ENCODE measurements at regions not wholly inside any gene's neighbourhood (a gene's known extent, or its start where the extent isn't known, plus 50 kb on each side); places are given as distances from the start of the nearest gene placed in this dataset.

DNA sequence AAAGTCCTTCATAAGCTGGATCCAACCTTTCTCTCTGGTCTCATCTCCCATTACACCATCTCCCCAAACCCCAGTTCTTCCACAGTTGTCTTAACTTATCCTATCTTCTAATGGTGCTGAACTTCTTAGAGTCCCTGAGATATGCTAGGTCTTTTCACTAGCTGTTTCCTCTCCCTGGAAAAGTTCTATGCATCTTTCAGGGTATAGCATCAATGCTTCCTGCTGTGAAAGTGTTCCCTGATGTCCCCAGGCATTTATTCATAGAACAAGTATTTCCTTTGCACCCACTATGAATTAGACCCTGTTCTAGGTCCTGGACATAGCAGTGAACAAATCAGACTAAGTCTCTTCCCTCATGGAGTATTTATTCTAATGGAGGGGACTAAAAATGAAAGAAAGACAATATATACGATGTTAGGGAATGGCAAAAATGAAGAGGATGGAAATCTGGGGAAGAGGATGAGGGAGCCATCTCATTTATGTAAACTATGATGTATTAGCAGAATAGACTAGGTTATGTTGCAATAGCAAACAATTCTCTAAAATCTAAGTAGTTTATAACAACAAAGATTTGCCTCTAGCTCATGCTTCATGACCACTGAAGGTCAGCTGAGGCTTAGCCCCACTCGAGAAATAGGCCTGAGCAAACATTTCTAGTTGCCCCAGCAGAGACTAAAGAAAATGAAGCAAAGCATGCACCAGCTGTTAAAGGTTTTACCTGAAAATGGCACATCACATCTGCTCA, 120.0 kb downstream of the CYSLTR2 start:
- Histone ChIP-seq H3K36me3 (no peaks in the 10 kb centered on the region), H3K27ac (no peak overlapping the region), H3K9me3 (peaks cover 0 to 7% (median 0%) of the 10 kb centered on the region in 11 donors), H3K4me3 (no peak overlapping the region), H3K27me3 (no peaks in the 10 kb centered on the region), H3K4me1 (peaks cover 0 to 9% (median 0%) of the 10 kb centered on the region in 9 donors)
- ATAC-seq (no peak), DNase-seq (no peak)
- WGBS, 2 donors: 85 to 86% methylated on average over 2 of the region's 2 CpGs
- TF ChIP-seq, protein P1, sequence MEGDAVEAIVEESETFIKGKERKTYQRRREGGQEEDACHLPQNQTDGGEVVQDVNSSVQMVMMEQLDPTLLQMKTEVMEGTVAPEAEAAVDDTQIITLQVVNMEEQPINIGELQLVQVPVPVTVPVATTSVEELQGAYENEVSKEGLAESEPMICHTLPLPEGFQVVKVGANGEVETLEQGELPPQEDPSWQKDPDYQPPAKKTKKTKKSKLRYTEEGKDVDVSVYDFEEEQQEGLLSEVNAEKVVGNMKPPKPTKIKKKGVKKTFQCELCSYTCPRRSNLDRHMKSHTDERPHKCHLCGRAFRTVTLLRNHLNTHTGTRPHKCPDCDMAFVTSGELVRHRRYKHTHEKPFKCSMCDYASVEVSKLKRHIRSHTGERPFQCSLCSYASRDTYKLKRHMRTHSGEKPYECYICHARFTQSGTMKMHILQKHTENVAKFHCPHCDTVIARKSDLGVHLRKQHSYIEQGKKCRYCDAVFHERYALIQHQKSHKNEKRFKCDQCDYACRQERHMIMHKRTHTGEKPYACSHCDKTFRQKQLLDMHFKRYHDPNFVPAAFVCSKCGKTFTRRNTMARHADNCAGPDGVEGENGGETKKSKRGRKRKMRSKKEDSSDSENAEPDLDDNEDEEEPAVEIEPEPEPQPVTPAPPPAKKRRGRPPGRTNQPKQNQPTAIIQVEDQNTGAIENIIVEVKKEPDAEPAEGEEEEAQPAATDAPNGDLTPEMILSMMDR (IDR thresholded peaks at IDR 0.05): no peak
- intact Hi-C loops (cut with DNase I): loop anchor here in 4 of 10 donors (5.0 to 10.0 kb wide), 4 partner anchors 321 to 449 kb away; no protein-coding TSS in a partner anchor

DNA sequence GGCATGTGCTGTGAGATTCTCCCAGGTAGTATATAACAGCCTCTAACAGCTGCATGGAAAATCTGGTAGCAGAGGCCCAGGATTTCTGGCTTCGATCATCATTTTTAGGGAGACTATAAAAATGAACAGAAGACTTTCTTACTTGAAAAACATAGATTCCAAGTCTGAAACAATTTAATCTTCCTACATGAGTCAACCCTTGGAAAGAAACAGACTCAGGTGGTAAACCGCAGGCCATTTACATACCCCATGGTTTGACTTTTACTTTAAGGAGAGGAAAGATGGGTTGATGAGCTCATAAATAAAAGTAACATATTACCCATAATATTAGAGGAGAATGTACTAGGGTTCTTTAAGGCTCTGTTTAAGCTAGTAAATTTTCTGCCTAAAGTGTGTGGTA, 121.6 kb downstream of the CYSLTR2 start:
- intact Hi-C loops (cut with DNase I): loop anchor here in 3 of 10 donors (10.0 kb wide), 3 partner anchors 320 to 450 kb away; no protein-coding TSS in a partner anchor
- no peak overlapping the region for H3K4me3 ChIP-seq
- ATAC-seq (no peak), DNase-seq (no peak)
- 95 to 97% methylated on average over 2 of the region's 2 CpGs for WGBS, 2 donors
- TF ChIP-seq, protein P1 (IDR thresholded peaks at IDR 0.05): no peak
- H3K9me3 ChIP-seq: peaks cover 0 to 13% (median 8%) of the 10 kb centered on the region in 11 donors
- H3K4me1 ChIP-seq: peaks cover 0 to 6% (median 0%) of the 10 kb centered on the region in 9 donors
- no peaks in the 10 kb centered on the region for H3K27me3 ChIP-seq
- H3K36me3 ChIP-seq: no peaks in the 10 kb centered on the region
- H3K27ac ChIP-seq: no peak overlapping the region

DNA sequence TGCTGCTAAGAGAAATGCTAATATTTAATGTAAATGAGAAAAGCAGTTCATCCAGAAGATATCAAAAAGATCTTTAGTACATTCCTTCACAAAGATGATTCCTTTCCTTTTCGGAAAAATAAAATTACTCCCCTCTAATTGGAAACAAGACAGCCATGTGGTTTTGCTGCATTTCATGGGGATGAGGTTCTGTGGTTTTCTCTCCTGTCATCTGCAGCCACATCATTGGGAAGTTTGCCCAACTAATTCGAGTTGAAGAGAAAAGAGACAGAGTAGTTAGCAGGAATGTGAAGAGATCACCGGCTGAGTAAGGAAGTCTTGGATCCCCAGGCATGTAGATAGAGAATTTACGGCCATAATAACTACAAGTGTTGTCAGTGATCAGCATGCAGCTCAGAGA, 122.1 kb downstream of the CYSLTR2 start:
- intact Hi-C loops (cut with DNase I): loop anchor here in 3 of 10 donors (10.0 kb wide), 3 partner anchors 319 to 451 kb away; no protein-coding TSS in a partner anchor
- DNase-seq: no peak
- WGBS, 2 donors: 46 to 55% methylated on average over 4 of the region's 4 CpGs

DNA sequence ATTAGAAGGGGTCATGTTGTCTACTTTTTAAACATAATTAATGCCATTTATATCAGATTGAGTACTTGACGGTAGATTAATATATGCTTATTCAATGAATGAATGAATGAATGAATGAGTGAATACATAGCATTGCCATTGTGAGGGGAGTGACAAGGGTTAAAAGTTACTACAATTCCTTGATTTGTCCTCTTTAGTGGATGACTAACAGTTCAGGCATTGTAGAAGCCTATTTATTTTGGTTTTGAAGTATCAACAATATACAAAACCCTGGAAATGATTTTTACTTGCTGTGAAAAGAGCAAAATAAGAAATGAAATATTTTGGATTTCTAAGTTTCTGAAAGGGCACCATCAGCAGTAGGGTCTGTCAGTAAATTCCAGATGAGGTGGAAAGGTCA, 122.7 kb downstream of the CYSLTR2 start:
- Histone ChIP-seq H3K4me3 (no peak overlapping the region), H3K27ac (no peak overlapping the region), H3K36me3 (no peaks in the 10 kb centered on the region), H3K27me3 (no peaks in the 10 kb centered on the region), H3K9me3 (peaks cover 0 to 25% (median 18%) of the 10 kb centered on the region in 11 donors), H3K4me1 (peaks cover 0 to 6% (median 0%) of the 10 kb centered on the region in 9 donors)
- intact Hi-C loops (cut with DNase I): loop anchor here in 3 of 10 donors (10.0 kb wide), 3 partner anchors 318 to 452 kb away; no protein-coding TSS in a partner anchor
- DNase-seq (no peak), ATAC-seq (no peak)
- TF ChIP-seq, protein P1 (IDR thresholded peaks at IDR 0.05): no peak
- 96 to 98% methylated on average over 1 of the region's 1 CpG for whole genome bisulfite sequencing, 2 donors

More for the DNA sequence above, 122.1 kb downstream of the CYSLTR2 start:
- peaks cover 0 to 19% (median 13%) of the 10 kb centered on the region in 11 donors for H3K9me3 ChIP-seq
- H3K4me3 ChIP-seq: no peak overlapping the region
- no peaks in the 10 kb centered on the region for H3K27me3 ChIP-seq
- TF ChIP-seq, protein P1 (IDR thresholded peaks at IDR 0.05): no peak
- H3K27ac ChIP-seq: no peak overlapping the region
- peaks cover 0 to 6% (median 0%) of the 10 kb centered on the region in 9 donors for H3K4me1 ChIP-seq
- ATAC-seq: no peak
- H3K36me3 ChIP-seq: no peaks in the 10 kb centered on the region
